ENCODE measurements at regions not wholly inside any gene's neighbourhood (a gene's known extent, or its start where the extent isn't known, plus 50 kb on each side); places are given as distances from the start of the nearest gene placed in this dataset.

DNA sequence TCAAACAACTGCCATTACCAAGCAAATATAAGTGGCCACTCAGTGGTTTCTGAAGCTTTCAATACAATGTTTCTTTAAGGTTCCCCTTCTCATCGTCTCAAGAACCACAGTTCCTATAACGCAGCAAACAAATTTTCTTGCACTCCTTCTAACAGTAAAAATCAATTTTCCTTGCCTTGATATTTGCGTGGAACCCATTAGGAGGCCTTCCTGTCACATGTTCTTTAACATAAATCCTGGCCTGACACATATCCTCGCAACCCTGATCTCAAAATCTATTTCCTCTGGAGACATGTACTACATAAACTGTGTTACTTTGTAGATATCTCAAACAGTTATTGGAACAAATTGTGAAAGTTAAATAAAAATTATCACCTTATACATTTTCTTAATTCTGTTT, 65.9 kb upstream of the MANEA start:
- Histone ChIP-seq H3K27ac (no peak overlapping the region), H3K9me3 (replicated peaks) (no peaks in the 10 kb centered on the region), H3K27me3 (no peaks in the 10 kb centered on the region), H3K4me3 (no peak overlapping the region), H3K36me3 (no peaks in the 10 kb centered on the region), H3K4me1 (no peaks in the 10 kb centered on the region)
- DNase-seq: no peak

DNA sequence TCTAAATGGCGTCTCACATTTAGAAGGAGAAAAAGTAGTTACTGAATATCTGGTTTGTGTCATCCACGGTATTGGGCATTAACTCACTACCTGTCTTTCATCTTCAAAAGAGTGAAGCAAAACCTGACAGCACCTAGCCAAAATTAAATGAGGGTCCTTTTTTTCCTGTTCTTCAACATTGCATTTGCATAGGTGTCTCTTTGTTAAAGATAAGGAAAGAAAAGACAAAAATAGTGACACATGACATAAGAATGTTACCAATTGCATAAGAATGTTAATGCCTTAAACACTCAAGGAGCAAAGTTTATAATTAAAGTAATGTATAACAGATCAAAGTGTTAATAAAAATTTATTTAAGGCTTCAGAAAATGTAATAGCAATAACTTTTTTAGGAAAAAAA, 61.4 kb upstream of the MANEA start:
- no peak overlapping the region for H3K27ac ChIP-seq
- H3K27me3 ChIP-seq: no peaks in the 10 kb centered on the region
- no peak for DNase-seq
- no peaks in the 10 kb centered on the region for H3K36me3 ChIP-seq
- H3K9me3 ChIP-seq (replicated peaks): no peaks in the 10 kb centered on the region
- no peak overlapping the region for H3K4me3 ChIP-seq
- no peaks in the 10 kb centered on the region for H3K4me1 ChIP-seq

DNA sequence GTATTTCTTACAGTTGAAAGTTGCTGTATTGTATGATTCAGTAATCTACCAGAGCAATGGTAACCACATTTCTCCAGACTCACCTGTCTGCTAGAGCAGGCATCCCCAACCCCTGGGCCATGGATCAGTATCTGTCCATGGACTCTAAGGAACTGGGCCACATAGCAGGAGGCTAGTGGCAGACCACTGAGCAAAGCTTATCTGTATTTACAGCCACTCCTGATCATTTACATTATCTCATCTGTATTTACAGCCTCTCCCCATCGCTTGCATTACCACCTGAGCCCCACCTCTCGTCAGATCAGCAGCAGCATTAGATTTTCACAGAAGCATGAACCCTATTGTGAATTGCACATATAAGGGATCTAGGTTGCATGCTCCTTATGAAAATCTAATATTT, 60.3 kb upstream of the MANEA start:
- Histone ChIP-seq H3K27ac (no peak overlapping the region), H3K36me3 (no peaks in the 10 kb centered on the region), H3K27me3 (no peaks in the 10 kb centered on the region), H3K4me1 (no peaks in the 10 kb centered on the region), H3K4me3 (no peak overlapping the region), H3K9me3 (replicated peaks) (no peaks in the 10 kb centered on the region)
- DNase-seq: no peak

DNA sequence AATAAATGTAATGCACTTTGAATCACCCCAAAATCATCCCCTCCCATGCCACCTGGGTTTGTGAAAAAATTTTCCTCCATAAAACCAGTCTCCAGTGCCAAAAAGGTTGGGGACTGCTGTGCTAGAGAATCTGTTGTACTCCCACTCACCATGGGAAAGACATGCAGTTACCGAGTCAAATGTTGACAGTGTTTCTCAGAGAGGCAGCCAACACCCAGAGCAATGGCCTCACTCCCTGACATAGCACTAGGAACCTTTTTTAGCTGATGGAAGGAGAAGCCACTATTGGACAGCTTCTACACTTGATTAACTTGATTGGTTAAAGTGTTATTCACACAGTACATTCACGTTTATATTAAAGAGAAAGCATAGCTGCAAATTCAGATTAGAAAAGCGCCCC, 59.8 kb upstream of the MANEA start:
- no peak overlapping the region for H3K27ac ChIP-seq
- DNase-seq: no peak
- no peaks in the 10 kb centered on the region for H3K36me3 ChIP-seq
- no peak overlapping the region for H3K4me3 ChIP-seq
- no peaks in the 10 kb centered on the region for H3K27me3 ChIP-seq
- no peaks in the 10 kb centered on the region for H3K9me3 ChIP-seq (replicated peaks)
- H3K4me1 ChIP-seq: no peaks in the 10 kb centered on the region

DNA sequence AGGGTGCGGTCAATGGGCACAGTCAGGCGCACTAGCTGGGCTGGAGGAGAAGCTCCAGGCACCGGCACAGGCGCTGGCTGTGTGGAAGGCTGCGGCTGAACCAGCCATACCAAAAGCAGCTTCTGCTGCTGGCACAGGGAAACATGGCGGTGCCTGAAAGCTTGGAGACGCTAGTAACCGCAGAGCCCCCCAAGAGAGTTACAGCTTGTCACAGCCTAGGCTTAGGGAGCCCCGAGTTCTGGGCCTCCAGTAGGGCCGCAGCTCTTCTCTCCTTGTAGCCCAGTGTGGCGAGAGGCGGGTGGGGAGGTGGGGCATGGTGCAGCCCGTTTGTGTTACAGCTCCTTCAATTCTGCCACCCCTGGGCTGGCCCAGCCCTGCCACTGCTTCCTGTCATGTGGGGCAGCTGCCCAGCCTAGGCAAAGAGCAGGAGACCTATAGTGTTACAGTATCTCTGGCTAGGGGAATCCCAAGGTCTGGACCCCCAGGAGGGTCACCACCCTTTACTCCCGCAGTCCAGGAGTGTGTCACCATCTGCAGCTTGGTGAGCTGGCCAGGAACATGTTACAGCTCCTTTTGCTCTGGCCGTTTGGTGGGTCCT, 58.6 kb upstream of the MANEA start:
- Histone ChIP-seq H3K4me1 (no peaks in the 10 kb centered on the region), H3K27me3 (no peaks in the 10 kb centered on the region), H3K4me3 (no peak overlapping the region), H3K9me3 (replicated peaks) (no peaks in the 10 kb centered on the region), H3K36me3 (no peaks in the 10 kb centered on the region), H3K27ac (no peak overlapping the region)
- no peak for DNase-seq

DNA sequence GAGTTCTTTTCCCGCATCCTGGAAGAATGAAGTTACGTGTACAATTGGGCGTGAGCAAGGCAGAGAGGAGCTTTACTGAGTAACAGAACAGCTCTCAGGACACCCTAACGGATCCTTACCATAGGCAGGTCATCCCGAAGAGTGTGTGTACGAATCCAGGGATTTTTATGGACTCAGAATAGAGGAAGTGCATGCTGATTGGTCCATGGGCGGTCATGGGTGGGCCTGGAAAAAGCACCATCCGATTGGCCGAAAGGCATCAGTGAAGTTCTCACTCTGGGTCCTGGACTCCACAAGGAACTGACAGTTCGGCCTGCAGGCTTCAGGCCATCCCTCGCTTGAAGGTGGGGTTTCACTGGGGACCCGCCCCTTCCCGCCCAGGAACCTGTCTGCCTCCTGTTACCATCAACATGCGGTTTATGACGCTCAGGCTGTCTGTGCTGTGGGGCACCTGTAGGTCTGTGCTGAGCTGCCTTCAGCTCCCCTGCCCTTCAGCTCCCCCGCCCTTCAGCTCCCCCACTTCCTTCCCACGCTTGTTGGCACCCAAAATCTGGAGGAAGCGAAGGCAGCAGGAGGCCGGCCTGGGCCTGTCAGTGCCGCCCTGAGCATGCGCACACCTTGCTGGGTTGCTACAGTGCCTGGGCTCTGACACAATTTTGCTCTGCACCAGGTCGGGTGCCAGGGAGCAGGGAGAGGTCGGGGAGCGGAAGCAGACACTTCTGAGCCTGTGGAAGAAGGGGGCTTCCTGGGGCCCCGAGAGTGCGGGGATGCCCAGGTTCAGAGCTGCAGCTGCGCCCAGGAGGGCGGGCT, 57.9 kb upstream of the MANEA start:
- H3K4me1 ChIP-seq: no peaks in the 10 kb centered on the region
- H3K27ac ChIP-seq: no peak overlapping the region
- peak in 1 of 2 experiments; percentile 18 for DNase-seq
- no peak overlapping the region for H3K4me3 ChIP-seq
- H3K36me3 ChIP-seq: no peaks in the 10 kb centered on the region
- H3K27me3 ChIP-seq: no peaks in the 10 kb centered on the region
- H3K9me3 ChIP-seq (replicated peaks): no peaks in the 10 kb centered on the region

DNA sequence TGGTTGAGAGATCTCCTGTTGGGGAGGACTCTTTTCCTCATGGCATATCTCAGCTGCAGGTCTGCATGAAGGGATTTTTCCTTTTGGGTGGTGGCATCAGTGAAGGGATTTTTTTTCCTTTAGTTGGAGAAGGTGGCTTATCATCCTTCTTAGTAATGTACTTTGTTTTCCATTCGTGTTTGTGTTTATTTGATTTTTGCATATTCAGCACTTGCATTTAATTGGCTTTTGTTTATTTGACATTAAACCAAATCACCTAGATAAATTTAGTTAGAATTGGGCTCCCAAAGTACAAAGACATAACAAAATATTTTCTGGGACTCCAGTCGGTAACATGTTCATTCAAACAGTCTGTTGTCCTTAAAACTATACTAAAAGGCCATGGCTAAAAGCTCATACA, 56.2 kb upstream of the MANEA start:
- Histone ChIP-seq H3K4me3 (no peak overlapping the region), H3K36me3 (no peaks in the 10 kb centered on the region), H3K27ac (no peak overlapping the region), H3K4me1 (no peaks in the 10 kb centered on the region), H3K27me3 (no peaks in the 10 kb centered on the region), H3K9me3 (replicated peaks) (no peaks in the 10 kb centered on the region)
- DNase-seq: no peak
